Hematopoietic multipotent progenitor cell (in vitro differentiated cells): ENCODE measurements at regions not wholly inside any gene's neighbourhood (a gene's known extent, or its start where the extent isn't known, plus 50 kb on each side); places are given as distances from the start of the nearest gene placed in this dataset.

Source experiments
- DNase-seq, 3 donors: peaks; one replicate each; pipeline ENCODE4 v3.0.0-alpha.2; 2011 to 2015; ENCODE audit warnings: low read depth in 2 of 3, low spot score in 2 of 3

GRCh38 chr2:16285813-16286510, 345.6 kb downstream of the MYCN start:
- DNase-seq, result peak in 1 of 3 donors; percentile 42

GRCh38 chr2:16284941-16285625, 344.7 kb downstream of the MYCN start:
- DNase-seq, result no peak

- DNase-seq, result no peak
These were observed 342.9 kb downstream of the MYCN start for GRCh38 chr2:16283071-16283850.

GRCh38 chr2:16282511-16282910, 342.2 kb downstream of the MYCN start:
- DNase-seq, result no peak

- peak in 2 of 3 donors; percentile 48 to 66 for DNase-seq
These were observed 341.3 kb downstream of the MYCN start for GRCh38 chr2:16281451-16282335.

GRCh38 chr2:16280081-16280480, 339.7 kb downstream of the MYCN start:
- DNase-seq, result no peak

GRCh38 chr2:16279641-16280040, 339.3 kb downstream of the MYCN start:
- no peak for DNase-seq

- DNase-seq, result no peak
These were observed 338.8 kb downstream of the MYCN start for GRCh38 chr2:16279201-16279570.

GRCh38 chr2:16278421-16279200, 338.3 kb downstream of the MYCN start:
- no peak for DNase-seq

- no peak for DNase-seq
These were observed 336.8 kb downstream of the MYCN start for GRCh38 chr2:16277117-16277516.

GRCh38 chr2:16275661-16276060, 335.3 kb downstream of the MYCN start:
- DNase-seq, result no peak

- DNase-seq, result no peak
These were observed 334.8 kb downstream of the MYCN start for GRCh38 chr2:16275131-16275530.

GRCh38 chr2:16273111-16273510, 332.8 kb downstream of the MYCN start:
- no peak for DNase-seq

GRCh38 chr2:16272038-16272788, 331.9 kb downstream of the MYCN start:
- DNase-seq, result no peak

GRCh38 chr2:16271231-16271896, 331.0 kb downstream of the MYCN start:
- no peak for DNase-seq

GRCh38 chr2:16270441-16270840, 330.1 kb downstream of the MYCN start:
- DNase-seq, result no peak

GRCh38 chr2:16268301-16269000, 328.1 kb downstream of the MYCN start:
- no peak for DNase-seq

GRCh38 chr2:16266571-16266970, 326.2 kb downstream of the MYCN start:
- DNase-seq, result no peak
